ENCODE measurements at regions not wholly inside any gene's neighbourhood (a gene's known extent, or its start where the extent isn't known, plus 50 kb on each side); places are given as distances from the start of the nearest gene placed in this dataset.

- no peak for DNase-seq
These were observed 128.5 kb upstream of the GALNT2 start for GRCh38 chr1:229938551-229938950.

GRCh38 chr1:229940684-229941083 is 126.4 kb upstream of the GALNT2 start:
- no peak for DNase-seq

GRCh38 chr1:229941160-229941559 is 125.9 kb upstream of the GALNT2 start:
- no peak for DNase-seq

- no peak for DNase-seq
These were observed 125.2 kb upstream of the GALNT2 start for GRCh38 chr1:229941831-229942230.

GRCh38 chr1:229942501-229942900 is 124.5 kb upstream of the GALNT2 start:
- DNase-seq, result no peak

GRCh38 chr1:229943148-229943714 is 123.8 kb upstream of the GALNT2 start:
- DNase-seq, result no peak

- no peak for DNase-seq
These were observed 122.9 kb upstream of the GALNT2 start for GRCh38 chr1:229943988-229944743.

GRCh38 chr1:229945795-229946194 is 121.2 kb upstream of the GALNT2 start:
- DNase-seq, result no peak

- DNase-seq, result no peak
These were observed 119.1 kb upstream of the GALNT2 start for GRCh38 chr1:229947968-229948367.

GRCh38 chr1:229948438-229948837 is 118.6 kb upstream of the GALNT2 start:
- no peak for DNase-seq

- no peak for DNase-seq
These were observed 117.5 kb upstream of the GALNT2 start for GRCh38 chr1:229949500-229949899.

- DNase-seq, result no peak
These were observed 117.0 kb upstream of the GALNT2 start for GRCh38 chr1:229950020-229950419.

- DNase-seq, result no peak
These were observed 116.1 kb upstream of the GALNT2 start for GRCh38 chr1:229950908-229951307.

GRCh38 chr1:229951856-229952534 is 115.0 kb upstream of the GALNT2 start:
- DNase-seq, result no peak

- DNase-seq, result no peak
These were observed 114.1 kb upstream of the GALNT2 start for GRCh38 chr1:229952670-229953520.

- DNase-seq, result no peak
These were observed 113.2 kb upstream of the GALNT2 start for GRCh38 chr1:229953736-229954326.

GRCh38 chr1:229964281-229964680 is 102.8 kb upstream of the GALNT2 start:
- no peak for DNase-seq

- no peak for DNase-seq
These were observed 96.3 kb upstream of the GALNT2 start for GRCh38 chr1:229970714-229971113.

- no peak for DNase-seq
These were observed 95.9 kb upstream of the GALNT2 start for GRCh38 chr1:229971141-229971540.

GRCh38 chr1:229972600-229973296 is 94.3 kb upstream of the GALNT2 start:
- DNase-seq, result no peak

GRCh38 chr1:229973297-229973612 is 93.8 kb upstream of the GALNT2 start:
- no peak for DNase-seq

- no peak for DNase-seq
These were observed 92.0 kb upstream of the GALNT2 start for GRCh38 chr1:229975047-229975446.
